Stimulated activated CD8-positive, alpha-beta memory T cell treated with anti-CD3 and anti-CD28 coated beads, Interleukin-2, amount 100 ng/mL, for 1 hour (primary cell): ENCODE measurements at regions not wholly inside any gene's neighbourhood (a gene's known extent, or its start where the extent isn't known, plus 50 kb on each side); places are given as distances from the start of the nearest gene placed in this dataset.

Source experiments
- DNase-seq, 2 donors: peaks; one replicate each; pipeline ENCODE4 v3.0.0-alpha.2; 2020; ENCODE audit warnings: low read depth in 2 of 2

DNA sequence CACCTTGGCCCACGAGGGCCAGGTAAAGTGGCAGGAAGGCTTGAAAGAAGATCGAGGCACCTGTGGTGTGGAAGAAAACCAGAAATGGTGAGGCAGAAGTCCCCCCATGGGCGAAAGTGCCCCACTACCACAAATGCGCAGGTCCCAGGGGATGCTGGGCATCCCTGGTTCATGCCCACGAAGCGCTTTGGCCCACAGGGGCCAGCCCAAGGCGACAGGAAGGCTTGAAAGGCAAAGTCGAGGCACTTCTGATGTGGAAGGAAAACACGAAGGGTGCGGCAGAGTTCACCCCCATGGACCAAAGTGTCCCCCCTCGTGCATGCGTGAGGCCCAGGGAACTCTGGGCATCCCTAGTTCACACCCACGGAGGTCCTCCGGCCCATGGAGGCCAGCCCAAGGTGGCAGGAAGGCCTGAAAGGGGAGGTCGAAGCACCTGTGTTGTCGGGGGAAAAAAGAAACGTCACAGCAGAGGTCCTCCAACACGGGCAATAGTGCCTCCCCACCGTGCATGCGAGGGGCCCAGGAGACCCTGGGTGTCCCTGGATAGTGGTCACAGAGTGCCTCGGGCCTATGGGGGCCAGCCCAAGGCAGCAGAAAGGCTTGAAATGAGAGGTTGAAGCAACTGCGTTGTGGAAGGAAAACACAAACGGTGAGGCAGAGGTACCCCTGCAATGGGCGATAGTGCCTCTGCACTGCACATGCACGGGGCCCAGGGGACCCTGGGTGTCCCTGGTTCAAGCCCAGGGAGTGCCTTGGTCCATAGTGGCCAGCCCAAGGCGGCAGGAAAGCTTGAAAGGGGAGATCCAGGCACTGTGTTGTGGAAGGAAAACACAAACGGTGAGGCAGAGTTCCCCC lies 373.9 kb downstream of the ALG10 start:
- DNase-seq: no peak

DNA sequence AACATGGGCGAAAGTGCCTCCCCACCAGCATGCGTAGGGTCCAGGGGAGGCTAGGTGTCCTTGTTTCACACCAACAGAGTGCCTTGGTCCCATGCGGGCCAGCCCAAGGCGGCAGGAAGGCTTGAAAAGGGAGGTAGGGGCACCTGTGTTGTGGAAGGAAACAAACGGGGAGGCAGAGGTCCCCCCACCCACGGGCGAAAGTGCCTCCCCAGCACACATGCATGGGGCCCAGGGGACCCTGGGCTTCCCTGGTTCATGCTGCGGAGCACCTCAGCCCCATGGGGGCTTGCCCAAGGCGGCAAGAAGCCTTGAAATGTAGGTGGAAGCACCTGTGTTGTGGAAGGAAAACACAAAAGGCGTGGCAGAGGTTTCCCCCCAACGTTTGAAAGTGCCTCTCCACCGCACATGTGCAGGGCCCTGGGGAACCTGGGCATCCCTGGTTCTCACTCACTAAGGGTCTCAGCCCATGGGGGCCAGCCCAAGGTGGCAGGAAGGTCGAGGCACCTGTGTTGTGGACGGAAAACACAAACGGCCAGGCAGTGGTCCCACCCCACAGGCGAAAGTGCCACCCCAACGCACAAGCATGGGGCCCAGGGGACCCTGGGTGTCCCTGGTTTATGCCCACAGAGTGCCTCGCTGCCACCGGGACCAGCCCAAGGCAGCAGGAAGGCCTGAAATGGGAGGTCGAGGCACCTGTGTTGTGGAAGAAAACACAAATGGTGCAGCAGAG lies 374.7 kb downstream of the ALG10 start:
- no peak for DNase-seq

DNA sequence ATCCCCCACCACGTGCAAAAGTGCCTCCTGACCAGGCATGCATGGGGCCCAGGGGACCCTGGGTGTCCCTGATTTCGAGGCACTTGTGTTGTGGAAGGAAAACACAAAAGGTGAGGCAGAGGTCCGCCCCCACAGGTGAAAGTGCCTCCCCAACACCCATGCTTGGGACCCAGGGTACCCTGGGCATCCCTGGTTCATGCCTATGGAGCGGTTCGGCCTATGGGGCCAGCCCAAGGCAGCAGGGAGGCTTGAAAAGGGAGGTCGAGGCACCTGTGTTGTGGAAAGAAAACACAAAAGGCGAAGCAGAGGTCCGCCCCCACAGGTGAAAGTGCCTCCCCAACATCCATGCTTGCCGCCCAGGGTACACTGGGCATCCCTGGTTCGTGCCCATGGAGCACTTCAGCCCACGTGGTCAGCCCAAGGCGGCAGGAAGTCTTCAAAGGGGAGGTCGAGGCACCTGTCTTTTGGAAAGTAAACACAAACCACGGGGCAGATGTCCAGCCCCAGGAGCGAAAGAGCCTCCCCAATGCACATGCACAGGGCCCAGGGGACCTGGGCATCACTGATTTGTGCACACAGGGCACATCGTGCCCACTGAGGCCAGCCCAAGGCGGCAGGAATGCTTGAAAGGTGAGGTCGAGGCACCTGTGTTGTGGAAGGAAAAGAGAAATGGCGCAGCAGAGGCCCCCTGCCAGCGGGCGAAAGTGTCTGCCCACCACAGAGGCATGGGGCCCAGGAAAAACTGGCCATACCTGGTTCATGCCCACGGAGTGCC lies 375.5 kb downstream of the ALG10 start:
- DNase-seq: no peak

DNA sequence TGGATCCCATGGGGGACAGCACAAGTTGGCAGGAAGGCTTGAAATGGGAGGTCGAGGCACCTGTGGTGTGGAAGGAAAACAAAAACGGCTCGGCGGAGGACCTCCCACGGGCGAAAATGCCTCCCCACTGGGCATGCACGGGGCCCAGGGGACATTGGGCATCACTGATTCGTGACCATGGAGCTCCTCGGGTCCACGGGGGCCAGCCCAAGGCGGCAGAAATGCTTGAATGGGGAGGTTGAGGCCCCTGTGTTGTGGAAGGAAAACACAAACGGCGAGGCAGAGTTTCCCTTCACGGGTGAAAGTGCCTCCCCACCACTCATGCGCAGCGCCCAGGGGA lies 376.0 kb downstream of the ALG10 start:
- DNase-seq: no peak

DNA sequence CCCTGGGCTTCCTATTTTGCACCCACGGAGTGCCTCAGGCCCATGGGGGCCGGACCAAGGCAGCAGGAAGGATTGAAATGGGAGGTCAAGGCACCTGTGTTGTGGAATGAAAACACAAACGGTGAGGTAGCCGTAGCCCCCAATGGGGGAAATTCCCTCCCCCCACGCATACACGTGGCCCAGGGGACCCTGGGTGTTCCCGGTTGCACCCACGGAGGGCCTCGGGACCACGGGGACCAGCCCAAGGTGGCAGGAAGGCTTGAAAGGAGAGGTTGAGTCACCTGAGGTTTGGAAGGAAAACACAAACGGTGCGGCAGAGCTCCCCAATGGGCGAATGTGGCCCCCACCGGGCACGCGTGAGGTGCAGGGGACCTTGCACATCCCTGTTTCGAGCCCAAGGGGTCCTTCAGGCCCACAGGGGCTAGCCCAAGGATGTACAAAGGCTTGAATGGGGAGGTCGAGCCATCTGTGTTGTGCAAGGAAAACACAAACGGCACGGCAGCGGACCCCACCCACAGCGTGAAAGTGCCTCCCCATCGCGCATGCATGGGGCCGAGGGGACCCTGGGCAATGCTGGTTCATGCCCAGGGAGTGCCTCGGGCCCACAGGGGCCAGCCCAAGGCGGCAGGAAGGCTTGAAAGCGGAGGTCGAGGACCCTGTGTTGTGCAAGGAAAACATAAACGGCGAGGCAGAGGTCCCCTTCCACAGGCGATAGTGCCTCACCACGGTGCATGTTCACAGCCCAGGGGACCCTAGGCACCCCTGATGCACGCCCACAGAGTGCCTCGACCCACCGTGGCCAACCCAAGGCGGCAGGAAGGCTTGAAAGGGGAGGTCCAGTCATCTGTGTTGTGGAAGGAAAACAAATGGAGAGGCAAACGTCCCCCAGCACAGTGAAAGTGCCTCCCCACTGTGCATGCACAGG lies 376.7 kb downstream of the ALG10 start:
- DNase-seq: no peak

DNA sequence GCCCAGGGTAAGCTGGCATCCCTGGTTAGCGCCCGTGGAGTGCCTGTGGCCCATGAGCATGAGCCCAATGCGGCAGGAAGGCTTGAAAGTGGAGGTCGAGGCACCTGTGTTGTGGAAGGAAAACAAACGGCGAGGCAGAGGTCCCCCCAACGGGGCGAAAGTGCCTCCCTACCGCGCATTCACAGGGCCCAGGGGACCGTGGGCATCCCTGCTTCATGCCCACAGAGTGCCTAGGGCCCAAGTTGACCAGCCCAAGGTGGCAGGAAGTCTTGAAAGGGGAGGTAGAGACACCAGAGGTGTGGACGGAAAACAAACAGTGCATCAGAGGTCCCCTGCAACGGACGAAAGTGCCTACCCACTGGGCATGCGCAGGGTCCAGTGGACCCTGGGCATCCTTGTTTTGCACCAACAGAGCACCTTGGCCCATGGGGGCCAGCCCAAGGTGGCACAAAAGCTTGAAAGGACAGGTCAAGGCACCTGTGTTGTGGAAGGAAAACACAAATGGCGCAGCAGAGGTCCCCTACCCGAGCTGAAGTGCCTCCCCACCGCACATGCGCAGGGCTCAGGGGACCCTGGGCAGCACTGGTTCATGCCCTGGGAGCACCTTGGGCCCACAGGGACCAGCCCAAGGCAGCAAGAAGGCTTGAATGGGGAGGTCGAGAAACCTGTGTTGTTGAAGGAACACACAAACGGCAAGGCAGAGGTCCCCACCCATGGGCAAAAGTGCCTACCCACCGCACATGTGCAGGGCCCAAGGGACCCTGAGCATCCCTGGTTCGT lies 377.5 kb downstream of the ALG10 start:
- DNase-seq: no peak

DNA sequence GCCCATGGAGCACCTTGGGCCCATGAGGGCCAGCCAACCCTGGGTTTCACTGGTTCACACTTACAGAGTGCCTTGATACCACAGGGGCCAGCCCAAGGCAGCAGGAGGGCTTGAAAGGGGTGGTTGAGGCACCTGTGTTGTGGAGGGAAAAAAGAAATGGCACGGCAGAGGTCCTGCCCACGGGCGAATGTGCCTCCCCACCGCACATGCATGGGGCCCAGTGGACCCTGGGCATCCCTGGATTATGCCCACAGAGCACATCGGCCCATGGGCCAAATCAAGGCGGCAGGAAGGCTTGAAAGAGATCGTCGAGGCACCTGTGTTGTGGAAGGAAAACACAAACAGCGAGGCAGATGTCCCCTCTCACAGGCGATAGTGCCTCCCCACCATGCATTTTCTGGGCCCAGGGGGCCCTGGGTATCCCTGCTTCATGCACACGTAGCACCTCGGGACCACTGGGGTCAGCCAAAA lies 378.1 kb downstream of the ALG10 start:
- no peak for DNase-seq

DNA sequence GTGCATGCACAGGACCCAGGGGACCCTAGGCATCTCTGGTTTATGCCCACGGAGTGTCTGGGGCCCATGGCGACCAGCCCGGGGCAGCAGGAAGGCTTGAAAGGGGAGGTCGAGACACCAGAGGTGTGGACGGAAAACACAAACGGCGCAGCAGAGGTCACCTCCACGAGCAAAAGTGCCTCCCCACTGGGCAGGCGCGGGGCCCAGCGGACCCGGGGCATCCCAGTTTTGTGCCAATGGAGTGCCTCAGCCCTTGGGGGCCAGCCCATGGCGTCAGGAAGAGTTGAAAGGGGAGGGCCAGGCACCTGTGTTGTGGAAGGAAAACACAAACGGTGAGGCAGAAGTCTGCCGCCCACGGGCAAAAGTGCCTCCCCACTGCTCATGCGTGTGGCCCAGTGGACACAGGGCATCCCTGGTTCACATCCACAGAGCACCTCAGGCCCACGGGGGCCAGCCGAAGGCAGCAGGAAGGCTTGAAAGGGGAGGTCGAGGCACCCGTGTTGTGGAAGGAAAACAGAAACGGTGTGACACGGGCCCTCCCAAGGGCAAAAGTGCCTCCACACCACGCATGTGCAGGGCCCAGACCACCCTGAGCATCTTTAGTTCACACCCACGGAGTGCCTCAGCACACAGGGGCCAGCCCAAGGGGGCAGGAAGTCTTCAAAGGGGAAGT lies 378.8 kb downstream of the ALG10 start:
- no peak for DNase-seq

DNA sequence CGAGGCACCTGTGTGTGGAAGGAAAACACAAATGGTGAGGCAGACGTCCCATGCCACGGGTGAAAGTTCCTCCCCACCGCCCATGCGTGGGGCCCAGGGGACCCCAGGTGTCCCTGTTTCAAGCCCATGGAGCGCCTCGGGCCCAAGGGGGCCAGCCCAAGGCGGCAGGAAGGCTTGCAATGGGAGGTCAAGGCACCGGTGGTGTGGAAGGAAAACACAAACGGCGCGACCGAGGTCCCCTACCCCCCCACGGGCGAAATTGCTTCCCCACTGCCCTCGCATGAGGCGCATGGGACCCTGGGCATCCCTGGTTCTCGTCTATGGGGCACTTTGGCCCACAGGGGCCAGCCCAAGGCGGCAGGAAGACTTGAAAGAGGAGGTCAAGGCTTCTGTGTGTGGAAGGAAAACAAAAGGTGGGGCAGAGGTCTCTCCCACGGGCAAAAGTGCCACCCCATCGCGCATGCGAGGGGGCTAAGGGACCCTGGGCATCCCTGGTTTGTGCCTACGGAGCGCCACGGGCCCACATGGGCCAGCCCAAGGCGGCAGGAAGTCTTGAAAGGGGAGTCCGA lies 379.4 kb downstream of the ALG10 start:
- DNase-seq: no peak

DNA sequence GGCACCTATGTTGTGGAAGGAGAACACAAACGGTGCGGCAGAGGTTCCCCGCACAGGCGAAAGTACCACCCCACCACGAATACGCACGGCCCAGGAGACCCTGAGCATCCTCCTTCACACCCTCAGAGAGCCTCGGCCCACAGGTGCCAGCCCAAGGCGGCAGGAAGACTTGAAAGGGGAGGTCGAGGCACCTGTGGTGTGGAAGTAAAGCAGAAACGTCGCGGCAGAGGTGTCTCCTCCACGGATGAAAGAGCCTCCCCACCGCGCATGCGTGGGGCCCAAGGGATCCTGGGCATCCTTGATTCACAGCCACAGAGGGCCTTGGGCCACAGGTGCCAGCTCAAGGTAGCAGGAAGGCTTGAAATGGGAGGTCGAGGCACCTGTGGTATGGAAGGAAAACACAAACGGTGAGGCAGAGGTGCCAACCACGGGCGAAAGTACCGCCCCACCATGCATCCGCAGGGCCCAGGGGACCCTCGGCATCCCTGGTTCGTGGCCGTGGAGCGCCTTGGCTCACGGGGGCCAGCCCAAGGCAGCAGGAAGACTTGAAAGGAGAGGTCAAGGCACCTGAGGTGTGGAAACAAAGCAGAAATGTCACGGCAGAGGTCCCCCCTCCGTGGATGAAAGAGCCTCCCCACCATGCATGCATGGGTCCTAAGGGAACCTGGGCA lies 380.1 kb downstream of the ALG10 start:
- DNase-seq: no peak

DNA sequence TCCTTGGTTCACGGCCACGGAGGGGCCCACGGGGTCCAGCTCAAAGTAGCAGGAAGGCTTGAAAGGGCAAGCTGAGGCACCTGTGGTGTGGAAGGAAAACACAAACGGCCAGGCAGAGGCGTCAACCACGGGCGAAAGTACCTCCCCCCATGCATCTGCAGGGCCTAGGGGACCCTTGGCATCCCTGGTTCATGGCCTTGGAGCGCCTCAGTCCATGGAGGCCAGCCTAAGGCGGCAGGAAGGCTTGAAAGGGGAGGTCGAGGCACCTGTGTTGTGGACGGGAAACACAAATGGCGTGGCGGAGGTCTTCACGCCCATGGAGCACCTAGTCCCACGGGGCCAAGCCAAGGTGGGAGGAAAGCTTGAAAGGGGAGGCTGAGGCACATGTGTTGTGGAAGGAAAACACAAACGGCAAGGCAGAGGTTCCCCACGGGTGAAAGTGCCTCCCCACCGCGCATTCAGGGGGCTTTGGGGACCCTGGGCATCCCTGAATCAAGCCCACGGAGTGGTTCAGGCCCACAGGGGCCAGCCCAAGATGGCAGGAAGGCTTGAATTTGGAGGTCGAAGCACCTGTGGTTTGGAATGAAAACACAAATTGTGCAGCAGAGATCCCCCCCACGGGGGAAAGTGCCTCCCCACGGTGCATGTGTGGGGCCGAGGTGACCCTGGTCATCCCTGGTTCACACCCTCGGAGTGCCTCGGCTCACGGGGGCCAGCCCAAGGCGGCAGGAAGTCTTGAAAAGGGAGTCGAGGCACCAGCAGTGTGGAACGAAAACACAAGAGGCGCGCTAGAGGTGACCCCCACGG lies 380.8 kb downstream of the ALG10 start:
- DNase-seq: no peak

DNA sequence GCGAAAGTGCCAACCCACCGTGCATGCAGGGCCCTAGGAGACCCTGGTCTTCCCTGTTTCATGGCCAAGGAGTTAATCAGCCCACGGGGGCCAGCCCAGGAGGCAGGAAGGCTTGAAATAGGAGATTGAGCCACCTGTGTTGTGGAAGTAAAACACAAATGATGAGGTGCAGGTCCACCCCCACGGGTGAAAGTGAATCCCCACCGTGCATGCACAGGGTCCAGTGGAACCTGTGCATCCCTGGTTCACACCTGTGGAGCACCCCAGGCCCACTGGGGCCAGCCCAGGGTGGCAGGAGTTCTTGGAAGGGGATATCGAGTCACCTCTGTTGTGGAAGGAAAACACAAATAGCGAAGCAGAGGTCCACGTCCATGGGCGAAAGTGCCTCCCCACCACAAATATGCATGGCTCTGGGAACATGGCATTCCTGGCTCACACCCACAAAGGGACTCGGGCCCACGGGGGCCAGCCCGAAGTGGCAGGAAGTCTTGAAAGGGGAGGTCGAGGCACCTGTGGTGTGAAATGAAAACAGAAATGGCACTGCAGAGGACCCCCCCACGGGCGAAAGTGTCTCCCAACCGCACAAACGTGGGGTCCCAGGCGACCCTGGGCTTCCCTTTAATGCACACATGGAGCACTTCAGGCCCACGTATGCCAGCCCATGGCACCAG lies 381.5 kb downstream of the ALG10 start:
- no peak for DNase-seq

DNA sequence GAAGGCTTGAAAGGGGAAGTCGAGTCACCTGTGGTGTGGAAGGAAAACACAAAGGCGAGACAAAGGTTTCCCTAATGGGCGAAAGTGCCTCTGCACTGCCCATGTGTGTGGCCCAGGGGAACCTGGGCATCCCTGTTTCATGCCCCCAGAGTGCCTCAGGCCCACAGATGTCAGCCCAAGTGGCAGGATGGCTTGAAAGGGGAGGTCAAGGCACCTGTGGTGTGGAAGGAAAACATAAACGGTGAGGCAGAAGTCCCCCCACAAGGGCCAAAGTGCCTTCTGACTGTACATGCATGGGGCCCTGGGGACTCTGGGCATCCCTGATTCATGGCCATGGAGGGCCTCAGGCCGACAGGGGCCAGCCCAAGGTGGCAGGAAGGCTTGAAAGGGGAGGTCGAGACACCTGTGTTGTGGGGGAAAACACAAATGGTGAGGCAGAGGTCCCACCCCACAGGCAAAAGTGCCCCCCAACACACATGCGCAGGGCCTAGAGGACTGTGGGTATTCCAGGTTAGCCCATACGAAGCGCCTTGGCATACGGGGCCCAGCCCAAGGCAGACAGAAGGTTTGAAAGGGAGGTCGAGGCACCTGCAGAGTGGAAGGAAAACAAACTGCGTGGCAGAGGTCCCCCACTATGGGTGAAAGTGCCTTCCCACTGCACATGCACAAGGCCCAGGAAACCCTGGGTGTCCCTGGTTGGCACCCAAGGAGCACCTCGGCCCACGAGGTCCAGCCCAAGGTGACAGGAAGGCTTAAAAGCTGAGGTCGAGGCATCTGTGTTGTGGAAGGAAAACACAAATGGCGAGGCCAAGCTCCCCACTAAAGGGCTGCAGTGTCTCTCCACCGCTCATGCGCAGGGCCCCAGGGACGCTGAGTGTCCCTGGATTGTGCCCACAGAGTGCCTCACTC lies 382.3 kb downstream of the ALG10 start:
- no peak for DNase-seq

DNA sequence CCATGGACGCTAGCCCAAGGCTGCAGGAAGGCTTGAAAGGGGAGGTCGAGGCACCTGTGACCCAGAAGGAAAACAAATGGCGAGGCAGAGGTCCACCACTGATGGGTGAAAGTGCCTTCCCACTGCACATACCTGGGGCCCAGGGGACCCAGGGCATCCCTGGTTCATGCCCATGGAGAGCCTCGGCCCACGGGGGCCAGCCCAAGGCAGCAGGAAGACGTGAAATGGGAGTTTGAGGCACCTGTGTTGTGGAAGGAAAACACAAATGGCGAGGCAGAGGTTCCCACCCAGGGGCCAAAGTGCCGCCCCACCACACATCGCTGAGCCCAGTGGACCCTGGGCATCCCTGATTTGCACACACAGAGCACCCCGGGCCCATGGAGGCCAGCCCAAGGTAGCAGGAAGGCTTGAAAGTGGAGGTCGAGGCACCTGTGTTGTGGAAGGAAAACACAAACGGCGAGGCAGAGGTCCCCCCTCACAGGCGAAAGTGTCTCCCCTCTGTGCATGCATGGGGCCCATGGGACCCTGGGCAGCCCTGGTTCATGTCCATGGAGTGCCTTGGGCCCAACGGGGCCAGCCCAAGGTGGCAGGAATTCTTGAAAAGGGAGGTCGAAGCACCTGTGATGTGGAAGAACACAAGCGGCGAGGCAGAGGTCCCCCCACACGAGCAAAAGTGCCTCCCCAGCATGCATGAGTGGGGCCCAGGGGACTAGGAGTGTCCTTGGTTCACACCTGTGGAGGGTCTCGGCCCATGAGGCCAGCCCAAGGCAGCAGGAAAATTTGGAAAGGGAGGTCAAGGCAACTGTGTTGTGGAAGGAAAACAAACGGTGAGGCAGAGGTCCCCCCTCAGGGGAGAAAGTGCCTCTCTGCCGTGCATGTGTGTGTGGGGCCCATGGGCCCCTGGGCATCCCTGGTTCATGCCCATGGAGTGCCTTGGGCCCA lies 383.3 kb downstream of the ALG10 start:
- no peak for DNase-seq

DNA sequence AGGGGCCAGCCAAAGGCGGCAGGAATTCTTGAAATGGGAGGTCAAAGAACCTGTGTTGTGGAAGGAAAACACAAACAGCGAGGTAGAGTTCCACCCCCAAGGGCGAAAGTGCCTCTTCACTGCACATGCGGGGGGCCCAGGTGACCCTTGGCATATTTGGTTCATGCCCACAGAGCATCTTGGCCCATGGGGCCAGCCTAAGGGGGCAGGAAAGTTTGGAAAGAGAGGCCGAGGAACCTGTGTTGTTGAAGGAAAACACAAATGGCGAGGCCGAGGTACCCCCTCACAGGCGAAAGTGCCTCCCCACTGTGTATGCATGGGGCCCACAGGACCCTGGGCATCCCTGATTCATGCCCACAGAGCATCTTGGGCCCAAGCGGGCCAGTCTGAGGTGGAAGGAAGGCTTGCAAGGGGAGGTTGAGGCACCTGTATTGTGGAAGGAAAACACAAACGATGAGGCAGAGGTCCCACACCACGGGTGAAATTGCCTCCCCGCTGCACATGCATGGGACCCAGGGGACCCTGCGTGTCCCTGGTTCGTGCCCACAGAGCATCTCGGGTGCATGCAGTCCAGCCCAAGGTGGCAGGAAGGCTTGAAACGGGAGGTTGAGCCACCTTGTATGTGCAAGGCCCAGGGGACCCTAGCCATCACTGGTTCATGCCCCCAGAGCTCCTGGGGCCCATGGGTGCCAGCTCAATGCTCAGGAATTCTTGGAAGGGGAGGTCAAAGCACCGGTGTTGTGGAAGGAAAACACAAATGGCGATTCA lies 384.1 kb downstream of the ALG10 start:
- no peak for DNase-seq
